Brain pericyte (primary cell): ENCODE measurements at regions not wholly inside any gene's neighbourhood (a gene's known extent, or its start where the extent isn't known, plus 50 kb on each side); places are given as distances from the start of the nearest gene placed in this dataset.

Experiments used
- DNase-seq: peaks from one replicate; pipeline ENCODE4 v3.0.0-alpha.2; 2012; ENCODE audit warnings: low read depth, low spot score

DNA sequence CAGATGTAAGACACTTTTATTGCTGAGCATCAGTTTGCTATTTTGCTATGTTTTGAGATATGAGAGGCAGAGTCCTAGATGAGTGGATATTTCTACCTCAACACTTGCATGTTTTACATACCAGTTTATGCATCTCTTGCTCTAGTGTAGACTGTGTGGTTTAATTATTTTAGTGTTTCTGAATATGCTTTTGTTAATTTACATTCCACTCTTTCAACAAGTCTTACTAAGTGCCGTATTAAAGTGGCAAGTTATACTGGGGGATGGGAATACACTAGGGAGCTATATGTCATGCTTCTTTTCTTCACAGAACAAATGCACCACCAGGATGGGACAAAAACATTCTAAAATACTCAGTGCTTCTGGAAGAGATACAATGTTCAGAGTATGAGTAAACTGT is 507.7 kb upstream of the PRMT6 start:
- DNase-seq = no peak

DNA sequence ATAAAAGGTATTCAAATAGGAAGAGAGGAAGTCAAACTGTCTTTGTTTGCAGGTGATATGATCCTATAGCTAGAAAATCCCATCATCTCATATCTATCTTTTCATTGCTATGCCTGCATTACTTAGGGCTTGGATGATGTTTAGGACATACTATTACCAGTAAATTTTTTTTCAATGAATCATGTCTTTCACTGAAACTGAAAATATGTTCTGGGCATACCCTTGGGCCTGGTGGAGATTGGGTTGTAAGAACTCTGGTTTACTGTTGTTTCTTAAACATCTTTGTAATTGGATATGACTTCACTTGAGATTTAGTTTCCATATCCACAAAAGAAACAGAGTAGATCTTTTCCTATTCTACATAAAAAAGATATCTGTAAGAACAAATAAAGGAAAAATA is 502.2 kb upstream of the PRMT6 start:
- no peak for DNase-seq

DNA sequence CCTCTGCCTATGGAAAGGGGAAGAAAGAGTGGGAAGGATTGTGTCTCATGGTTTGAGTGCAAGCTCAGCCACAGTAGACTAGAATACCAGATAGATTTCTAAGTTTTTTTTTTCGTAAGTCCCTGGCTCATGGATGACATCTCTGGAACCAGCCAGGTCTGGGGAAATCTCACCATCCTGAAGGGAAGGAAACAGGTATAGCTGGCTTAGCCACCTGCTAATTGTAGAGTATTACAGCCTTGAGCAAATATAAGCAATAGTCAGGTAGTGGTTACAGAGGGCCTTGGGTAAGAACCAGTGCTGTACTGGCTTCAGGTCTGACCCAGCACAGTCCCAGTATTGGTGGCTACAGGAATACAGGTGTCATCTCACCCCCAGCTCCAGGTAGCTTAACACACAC is 500.9 kb upstream of the PRMT6 start:
- no peak for DNase-seq

DNA sequence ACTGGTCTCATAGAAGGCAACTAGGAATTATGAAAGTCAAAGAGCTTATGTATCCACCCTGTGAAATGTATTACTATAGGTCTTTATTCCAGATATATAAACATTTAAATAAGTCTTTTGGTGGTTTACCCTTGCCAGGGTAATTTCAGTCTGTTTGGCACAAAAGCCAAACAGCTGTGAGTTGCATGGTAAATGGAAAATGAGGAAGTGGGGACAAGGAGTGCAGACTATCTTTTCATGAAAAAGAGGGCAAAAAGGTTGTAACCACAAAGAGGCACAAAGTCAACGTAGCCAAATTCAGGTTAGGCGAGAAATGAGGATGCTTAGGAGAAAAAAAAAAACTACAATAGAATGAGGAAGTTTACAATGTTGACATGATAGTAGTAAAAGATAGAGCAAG is 492.3 kb upstream of the PRMT6 start:
- no peak for DNase-seq

DNA sequence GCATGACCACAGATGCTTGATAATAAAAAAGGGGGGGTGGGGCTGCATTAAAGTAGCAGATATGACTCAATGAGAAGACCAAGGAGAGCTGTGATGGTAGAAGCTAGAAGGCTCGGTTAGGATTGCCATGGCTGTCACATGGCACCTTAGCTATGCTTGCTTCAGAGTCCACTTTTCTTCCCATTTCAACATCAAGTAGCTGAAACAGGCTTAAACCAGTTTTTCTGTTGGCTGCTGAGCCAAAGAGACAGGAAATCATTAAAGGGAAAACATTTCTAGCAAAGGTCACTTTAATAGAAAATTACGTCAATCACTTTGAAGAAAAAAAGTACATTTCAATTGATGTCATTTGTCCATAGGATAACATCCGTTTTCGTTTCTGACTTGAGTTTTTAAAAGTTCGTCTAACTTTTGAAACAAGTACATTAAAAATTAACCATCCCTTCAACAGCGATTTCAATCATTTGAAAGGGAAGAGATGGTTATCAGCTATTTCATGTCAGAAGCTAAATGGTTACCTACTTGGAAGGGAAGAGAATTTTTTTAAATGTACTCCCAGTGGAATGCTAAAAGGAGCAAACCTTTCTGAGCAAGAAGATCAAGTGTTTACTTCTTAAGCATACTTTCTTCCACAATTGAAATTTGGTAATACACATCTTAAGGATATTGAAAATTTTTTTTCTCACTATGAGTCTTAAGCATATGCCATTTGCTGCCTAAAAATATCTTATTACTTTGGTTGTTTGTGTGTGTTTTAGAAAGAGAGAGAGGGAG is 488.1 kb upstream of the PRMT6 start:
- DNase-seq = no peak

DNA sequence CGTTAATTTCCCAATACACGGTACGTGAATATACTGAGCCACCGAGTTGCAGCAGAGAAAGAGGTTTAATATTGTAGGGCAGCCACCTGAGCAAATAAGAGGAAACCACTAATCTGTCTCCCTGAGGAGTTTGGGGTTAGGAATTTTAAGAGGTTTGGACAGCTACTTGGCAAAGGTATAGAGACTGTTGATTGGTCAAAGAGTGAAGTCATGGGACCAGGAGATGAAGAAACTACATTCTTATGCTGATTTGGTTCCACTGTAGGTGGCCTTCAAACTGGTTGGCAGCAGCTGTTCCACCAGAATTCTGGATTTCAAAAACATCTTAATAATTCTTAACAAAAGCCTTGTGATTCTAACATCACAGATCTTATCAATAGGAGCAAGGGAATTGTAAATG is 485.4 kb upstream of the PRMT6 start:
- no peak for DNase-seq

DNA sequence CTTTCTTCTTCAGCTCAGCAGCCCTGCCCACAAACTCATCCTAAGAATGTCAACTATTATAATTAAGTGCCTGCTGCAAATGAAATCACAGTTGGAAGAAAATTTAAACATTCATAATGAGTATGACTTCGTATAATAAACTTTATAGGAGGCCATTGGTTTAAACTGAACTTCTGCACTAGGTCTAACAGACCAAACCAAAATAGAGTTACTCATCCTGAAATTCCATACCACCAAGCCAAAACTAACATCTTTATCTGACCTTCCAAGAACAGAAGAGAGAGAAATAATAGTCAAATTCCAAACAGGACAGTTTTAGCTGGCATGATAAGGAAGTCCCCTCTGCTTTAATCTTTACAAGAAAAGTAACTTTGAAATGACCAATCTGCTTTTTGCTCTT is 472.4 kb upstream of the PRMT6 start:
- DNase-seq = no peak

DNA sequence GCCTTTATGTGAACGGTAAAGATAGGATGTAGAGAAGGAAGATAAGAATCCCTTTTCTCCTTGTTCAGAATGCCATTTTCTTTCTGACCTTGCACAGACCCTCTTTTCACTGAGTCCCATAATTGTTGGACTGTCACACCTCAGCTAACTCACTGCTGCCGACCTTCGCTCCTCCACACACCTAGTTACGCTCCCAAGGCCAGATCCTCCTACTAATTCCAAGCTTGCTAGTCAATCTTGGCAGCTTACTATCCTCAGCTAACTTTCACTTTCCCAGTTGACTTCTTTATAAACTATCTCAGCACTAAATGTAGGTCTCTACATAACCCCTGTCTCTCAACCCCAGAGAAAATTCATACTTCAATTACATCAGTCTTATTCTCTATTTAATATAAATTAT is 471.8 kb upstream of the PRMT6 start:
- no peak for DNase-seq

DNA sequence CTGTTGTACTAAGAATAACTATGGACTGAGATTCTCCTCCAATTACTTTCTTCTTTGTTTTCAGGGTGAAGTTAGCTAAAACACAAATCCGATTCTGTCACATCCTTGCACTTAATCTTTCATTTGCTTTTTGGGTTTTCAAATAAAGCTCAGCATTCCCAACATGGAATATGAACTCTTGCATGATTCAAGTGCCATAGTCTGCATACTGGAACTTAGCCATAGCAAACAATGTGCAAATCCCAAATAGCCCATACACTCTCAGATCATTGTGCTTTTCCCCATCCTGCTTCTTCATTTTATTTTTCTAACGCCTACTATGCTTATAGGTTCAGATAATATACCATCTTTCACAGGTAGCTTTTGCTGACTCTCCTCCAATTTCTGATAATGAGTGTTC is 455.8 kb upstream of the PRMT6 start:
- DNase-seq = no peak

DNA sequence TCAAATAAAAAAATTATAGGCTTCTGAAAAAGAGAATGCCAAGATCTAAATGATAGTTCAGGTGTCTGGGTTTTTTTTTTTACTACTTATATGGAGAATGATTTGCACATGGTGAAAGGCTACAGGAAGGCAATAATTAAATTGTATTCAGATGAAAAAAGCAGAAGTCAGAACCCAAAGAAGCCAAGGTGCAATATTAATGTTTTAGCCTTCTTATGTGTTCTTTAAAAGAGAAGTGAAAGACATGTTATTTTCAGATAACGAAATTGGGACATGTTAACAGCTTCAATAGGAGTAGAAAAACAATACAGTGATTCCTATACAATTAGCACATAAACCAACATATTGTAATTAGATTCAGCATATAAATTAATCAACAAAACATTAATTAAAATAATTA is 452.9 kb upstream of the PRMT6 start:
- DNase-seq = no peak

DNA sequence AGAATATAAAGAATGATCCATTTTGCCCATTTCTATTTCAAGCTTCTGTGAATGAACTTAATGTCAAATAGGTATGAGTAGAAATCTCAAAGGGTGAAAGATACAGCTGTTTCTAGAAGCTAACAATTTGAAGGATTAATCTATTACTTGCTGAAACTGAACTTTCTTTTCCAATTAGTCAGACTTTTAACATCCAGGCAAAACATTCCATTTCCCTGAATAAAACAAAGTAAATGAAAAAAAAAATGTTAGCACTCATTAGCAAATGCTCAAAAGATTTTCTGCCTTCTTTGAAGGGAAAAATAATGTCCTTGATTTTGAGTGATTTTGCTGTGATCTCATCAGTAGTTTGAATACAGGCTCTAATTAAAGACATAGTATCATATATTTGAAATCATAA is 447.6 kb upstream of the PRMT6 start:
- no peak for DNase-seq

DNA sequence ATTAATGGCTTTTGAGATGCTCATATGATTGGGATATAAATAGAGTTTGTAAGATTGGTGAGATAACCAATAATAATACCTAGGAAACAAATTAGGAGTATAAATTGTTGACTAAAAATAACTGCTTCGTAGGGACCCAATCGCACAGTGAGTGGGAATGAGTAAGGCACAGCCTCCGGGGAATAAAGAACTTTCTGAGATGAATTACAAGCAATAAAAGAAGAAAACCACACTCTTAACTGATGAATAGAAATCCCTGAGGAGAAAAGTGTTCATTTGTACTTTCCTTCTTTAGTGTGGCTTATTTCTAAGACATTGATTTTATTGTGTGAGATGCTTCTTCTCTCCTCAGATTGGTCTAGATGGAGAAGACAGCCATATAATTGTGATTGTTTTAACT is 443.4 kb upstream of the PRMT6 start:
- DNase-seq = no peak

DNA sequence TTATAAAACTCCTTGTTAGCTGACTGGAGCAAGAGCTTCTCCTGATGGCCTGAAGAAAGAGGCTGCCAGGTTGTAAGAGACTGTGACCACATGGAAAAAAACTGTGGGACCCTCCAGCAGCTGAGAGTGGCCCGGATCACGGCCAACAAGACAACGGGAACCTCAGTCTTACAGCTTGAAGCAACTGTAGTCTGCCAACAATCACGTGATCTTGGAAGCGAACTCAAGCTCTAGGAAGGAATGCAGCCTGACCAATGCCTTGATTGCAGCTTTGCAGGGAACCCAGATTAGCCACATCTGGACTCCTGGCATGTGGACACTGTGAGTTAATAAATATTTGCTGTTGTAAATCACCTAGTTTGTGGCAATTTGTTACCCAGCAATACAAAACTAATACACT is 442.6 kb upstream of the PRMT6 start:
- no peak for DNase-seq

DNA sequence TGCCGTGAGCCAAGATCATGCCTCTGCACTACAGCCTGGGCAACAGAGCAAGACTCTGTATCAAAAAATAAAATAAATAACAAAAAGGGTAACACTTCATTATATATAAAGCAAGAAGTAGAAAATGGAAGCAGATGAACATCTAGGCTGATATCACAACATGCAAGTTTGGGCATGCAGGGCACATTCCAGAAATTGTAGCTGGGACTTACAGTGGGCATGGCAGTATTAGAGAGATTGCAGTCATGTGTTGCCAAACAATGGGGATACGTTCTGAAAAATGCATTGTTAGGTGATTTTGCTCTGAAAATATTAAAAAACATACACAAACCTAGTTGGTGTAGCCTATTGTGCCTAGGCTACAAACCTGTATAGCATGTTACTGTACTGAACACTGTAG is 441.0 kb upstream of the PRMT6 start:
- DNase-seq = no peak

DNA sequence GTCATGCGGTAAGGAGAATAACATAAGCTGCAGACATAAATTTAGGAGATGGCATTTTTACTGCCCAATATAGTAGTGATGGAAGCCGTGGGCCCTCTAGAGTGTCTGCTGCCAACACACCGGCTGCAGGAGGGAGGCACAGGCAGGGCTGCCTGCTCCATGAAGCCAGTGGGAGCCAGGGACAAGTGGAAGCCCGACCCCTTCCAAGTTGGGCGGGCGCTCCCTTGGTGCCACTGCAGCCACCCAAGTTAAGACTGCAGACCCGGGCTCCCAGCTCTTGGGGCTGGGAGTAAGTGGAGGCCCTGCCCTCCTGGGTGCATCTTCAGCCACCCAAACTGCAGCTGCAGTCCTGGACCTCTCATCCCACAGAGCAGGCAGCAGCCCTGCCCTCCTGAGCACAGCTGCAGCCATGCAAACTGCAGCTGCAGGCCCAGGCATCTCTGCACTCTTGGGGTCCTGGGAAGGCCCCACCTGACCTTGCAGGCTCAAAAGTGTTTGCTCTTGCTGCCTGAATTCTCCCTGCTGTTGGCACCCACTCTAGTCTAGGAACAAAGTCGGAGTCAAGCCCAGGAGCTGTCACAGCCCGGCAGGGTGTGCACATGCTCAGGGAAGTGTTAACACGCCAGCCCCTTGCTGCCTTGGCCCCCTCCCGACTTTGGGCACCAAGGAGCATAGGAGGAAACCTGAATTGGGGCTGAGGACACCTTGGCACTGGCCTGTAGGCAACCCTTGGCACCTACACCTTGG is 437.2 kb upstream of the PRMT6 start:
- DNase-seq = no peak

DNA sequence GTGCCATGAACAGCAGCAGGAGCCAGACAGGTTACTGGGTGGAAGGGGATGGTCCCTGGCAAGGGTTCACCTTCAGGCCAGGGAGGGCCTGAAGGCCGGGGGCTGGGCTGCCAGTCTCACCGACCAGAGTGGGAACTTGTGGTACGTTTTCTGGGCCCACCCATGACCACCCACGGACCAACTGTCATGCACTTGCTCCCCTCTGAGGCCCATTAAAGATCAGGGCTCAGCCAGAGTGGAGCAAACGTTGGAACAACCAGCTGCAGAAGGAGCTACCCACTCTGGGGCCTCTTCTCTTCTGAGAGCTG is 436.7 kb upstream of the PRMT6 start:
- no peak for DNase-seq

DNA sequence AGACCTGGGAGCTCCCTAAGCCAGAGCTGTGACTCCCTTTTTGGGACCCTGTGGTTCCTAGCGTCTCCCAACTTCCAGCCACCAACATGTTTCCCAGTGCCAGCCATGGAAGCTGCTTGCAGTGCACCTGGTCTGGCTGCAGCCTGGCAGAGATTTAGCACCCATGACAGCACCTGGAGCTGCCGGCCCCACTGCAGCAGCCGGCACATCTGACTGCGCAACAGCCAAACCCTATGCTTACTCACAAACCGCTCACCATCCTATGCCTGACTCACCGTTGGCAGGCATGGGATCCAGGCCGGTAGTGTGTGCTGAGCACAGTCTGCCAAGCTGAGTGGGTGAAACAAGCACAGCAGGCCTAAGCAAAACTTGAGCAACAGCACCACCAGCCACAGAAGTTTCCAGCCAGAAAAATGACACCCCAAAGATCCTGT is 435.9 kb upstream of the PRMT6 start:
- no peak for DNase-seq

DNA sequence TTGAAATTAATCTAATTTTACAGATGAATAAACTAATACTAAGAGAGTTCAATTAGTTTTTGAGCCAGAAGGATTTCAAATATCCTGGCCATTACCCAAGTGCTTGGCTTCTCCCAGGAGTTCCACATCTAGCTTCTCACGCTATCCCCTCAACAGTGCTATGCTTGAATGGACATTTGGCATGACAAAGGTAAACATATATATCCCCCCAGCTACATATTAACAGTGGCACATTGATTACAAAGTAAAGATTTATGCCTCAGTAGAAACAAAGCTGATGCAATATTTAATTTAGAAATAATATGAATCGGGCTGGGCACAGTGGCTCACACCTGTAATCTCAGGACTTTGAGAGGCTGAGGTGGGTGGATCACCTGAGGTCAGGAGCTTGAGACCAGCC is 434.6 kb upstream of the PRMT6 start:
- no peak for DNase-seq

DNA sequence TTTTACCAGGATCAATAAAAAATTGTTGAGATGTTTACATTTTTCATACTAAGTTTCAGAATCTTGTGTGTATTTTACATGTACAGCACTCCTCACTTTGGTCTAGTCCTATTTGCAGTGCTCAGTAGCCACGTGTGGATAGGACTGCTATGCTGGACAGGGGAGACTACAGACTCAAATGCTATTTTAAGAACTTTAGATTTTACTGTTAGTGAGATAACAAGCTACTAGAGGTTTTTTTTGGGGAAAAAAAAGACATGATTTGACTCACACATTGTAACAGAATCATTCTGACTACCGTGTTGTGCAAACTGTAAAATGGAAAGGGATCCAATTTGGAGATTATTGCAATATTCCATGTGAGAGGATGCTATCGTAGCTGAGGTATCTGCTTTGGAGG is 418.9 kb upstream of the PRMT6 start:
- no peak for DNase-seq

DNA sequence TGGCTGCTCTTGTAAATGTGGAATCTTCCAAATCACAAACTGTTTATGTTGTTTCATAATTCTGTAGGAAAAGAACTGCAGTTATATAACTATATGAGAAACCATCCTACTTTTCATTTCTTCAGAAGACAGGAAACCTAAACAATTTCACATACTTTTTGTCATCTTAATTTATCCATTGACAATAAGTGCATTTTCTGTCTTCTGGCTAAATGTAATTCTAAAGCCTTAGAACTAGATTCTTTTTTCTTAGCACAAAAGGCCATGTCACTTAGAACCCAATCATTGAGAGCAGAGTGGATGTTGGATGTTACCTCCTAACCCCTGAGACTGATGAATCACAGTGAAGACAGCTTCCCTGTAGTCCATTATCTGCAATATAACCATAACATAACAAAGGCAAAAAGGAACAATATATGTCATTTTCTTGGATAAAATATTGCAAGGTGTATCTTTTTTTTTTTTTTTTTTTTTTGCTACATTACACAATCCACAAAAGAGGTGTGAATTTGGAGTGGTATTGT is 410.2 kb upstream of the PRMT6 start:
- DNase-seq = no peak

DNA sequence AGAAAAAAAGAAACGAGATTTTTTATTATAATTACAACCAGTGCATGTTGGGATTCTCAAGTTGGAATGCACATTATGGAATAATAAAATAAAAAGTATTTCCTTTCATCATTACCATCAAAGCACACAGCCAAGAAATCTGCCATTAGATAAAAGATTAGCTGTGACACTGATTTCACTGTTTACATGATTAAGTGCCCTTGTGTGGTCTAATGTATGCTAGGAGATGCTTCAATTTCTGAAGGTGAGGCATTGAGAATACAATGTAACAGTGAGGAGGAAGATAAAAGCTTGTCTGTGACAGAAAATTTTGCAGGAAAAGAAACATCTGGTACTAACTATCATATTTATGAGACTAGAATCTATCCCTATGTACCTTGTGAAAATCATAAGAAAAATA is 409.7 kb upstream of the PRMT6 start:
- no peak for DNase-seq

DNA sequence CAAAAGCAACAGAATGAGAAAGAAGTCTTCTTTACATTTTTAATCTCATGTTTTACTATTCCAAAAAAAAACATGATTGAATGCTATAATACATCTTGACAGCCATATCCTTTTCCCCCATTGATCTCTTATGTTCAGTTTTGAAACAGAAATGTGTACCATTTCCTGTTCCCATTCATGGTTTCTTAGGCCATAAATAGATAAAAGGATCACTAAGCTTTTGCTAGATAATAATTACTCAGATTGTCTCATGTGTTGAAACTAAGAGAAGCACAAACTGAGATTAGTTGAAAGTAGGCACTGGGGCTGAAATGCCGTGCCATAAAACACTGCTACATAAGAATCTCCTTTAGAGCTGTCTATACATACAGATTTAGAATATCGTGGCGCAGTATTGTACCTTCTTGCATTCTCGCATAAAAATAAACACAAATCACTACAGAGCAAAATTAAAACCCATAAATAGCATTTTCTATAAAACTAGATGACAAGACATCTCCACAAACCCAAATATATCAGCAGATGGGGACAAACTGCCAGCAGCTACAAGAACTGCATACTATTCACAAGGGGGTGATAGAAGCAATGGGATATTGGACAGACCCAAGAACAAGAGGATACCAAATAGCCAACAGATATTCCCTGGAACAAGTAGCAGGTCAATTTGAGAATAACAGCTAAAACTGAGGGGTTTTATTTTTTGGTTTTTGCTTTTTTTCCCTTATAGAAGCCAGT is 405.3 kb upstream of the PRMT6 start:
- DNase-seq = no peak
